ENCODE measurements at regions not wholly inside any gene's neighbourhood (a gene's known extent, or its start where the extent isn't known, plus 50 kb on each side); places are given as distances from the start of the nearest gene placed in this dataset.
A peak's percentile ranks its signal among the peaks of the same experiment; 100 is the strongest.

DNA sequence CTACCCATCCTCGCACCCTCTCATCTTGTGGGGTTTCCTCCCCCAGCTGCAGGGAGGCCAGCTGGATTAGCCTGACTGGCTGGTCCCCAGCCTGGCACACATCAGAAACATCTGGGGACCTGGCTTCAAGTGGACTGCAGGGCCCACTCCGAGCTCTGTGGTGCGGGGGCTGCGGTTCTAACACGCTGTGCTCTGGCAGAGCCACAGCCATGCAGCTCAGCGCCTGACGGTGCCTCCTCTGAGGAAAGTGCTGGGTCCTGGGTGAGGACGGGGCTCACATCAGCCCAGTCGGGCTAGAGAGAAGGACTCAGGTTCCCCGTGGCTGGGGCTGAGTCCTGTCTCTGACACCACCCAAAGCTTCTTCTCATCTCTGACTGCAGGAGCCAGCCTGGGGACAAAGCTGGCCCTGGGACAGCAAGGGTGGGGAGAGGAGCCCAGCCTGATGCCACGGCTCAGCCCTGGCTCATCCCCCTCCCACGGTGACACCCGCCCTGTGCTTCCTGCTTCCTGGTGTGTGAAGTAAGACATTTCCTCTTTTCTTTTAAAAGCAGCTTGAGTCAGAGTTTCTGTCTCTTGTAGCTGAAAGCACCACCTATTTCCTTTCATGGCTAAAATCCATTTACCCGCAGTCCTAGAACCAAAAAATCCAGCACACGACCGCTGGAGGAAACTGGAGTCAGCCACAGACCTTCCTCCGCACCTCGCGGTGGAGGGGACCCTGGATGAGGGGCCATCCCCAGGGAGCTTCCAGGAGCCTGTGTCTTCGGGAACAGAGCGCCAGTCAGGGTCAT lies 127.4 kb upstream of the AFDN start:
- no peaks in the 10 kb centered on the region for H3K9me2 ChIP-seq (ENCODE audit: low read depth, low read length)
- H3K79me2 ChIP-seq (ENCODE audit: insufficient read depth, low read length) = no peaks in the 10 kb centered on the region
- H3K36me3 ChIP-seq (ENCODE audit: insufficient read depth, low read length) = no peaks in the 10 kb centered on the region
- H3K4me3 ChIP-seq (ENCODE audit: low read depth, low read length, poor library complexity, severe bottlenecking) = peak overlapping the region; percentile 28
- no peaks in the 10 kb centered on the region for H3K27me3 ChIP-seq (ENCODE audit: insufficient read depth, low read length)
- no peaks in the 10 kb centered on the region for H3K9me3 ChIP-seq (ENCODE audit: low read length)
- peaks cover 11% of the 10 kb centered on the region for H3K4me1 ChIP-seq (ENCODE audit: insufficient read depth, low read length, severe bottlenecking)
- H3K4me2 ChIP-seq (ENCODE audit: low read length) = peak overlapping the region; percentile 62
- TF ChIP-seq EZH2 (IDR thresholded peaks at IDR 0.05; ENCODE audit: borderline replicate concordance, low read length) = no peak
- TF ChIP-seq, protein P1, sequence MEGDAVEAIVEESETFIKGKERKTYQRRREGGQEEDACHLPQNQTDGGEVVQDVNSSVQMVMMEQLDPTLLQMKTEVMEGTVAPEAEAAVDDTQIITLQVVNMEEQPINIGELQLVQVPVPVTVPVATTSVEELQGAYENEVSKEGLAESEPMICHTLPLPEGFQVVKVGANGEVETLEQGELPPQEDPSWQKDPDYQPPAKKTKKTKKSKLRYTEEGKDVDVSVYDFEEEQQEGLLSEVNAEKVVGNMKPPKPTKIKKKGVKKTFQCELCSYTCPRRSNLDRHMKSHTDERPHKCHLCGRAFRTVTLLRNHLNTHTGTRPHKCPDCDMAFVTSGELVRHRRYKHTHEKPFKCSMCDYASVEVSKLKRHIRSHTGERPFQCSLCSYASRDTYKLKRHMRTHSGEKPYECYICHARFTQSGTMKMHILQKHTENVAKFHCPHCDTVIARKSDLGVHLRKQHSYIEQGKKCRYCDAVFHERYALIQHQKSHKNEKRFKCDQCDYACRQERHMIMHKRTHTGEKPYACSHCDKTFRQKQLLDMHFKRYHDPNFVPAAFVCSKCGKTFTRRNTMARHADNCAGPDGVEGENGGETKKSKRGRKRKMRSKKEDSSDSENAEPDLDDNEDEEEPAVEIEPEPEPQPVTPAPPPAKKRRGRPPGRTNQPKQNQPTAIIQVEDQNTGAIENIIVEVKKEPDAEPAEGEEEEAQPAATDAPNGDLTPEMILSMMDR (IDR thresholded peaks at IDR 0.05; ENCODE audit: low read length) = no peak
- H4K20me1 ChIP-seq (ENCODE audit: insufficient read depth, low read length) = no peaks in the 10 kb centered on the region
- peak overlapping the region; percentile 17; the same call in 1 of the 2 replicates for H3K9ac ChIP-seq (ENCODE audit: low read length)
- H3F3A ChIP-seq (ENCODE audit: insufficient read depth, low read length) = no peaks in the 10 kb centered on the region
- no peak overlapping the region for H2AFZ ChIP-seq (ENCODE audit: low read length)
- no peak overlapping the region for H3K27ac ChIP-seq (ENCODE audit: low read depth, low read length, poor library complexity, severe bottlenecking)

GRCh38 chr6:167700199-167700598 lies 126.5 kb upstream of the AFDN start:
- no peak overlapping the region for H3K27ac ChIP-seq (ENCODE audit: low read depth, low read length, poor library complexity, severe bottlenecking)

DNA sequence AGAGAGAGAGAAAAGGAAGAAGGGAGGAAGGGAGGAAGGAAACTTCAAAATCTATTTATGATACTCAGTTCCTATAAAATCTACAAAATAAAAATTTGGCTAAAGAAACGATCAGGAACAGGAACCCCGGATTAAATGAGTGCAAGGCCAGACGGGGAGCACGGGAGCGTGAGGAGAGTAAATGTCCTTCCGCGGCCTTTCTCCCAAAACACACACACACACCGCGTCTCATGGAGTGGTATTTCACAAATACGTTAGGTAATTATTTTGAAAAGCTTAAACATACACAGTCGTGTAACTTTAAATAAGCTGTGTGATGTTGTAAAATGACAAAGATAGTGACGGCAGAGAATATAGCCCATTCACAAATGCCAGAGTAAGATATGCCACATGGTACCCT lies 125.7 kb upstream of the AFDN start:
- Histone ChIP-seq H3K36me3 (ENCODE audit: insufficient read depth, low read length) (no peaks in the 10 kb centered on the region), H3K9me2 (ENCODE audit: low read depth, low read length) (no peaks in the 10 kb centered on the region), H3K27ac (ENCODE audit: low read depth, low read length, poor library complexity, severe bottlenecking) (no peak overlapping the region), H3K4me3 (ENCODE audit: low read depth, low read length, poor library complexity, severe bottlenecking) (no peak overlapping the region), H3K9ac (ENCODE audit: low read length) (no peak overlapping the region), H4K20me1 (ENCODE audit: insufficient read depth, low read length) (no peaks in the 10 kb centered on the region), H2AFZ (ENCODE audit: low read length) (no peak overlapping the region), H3K79me2 (ENCODE audit: insufficient read depth, low read length) (no peaks in the 10 kb centered on the region), H3K4me2 (ENCODE audit: low read length) (no peak overlapping the region), H3K27me3 (ENCODE audit: insufficient read depth, low read length) (no peaks in the 10 kb centered on the region), H3K4me1 (ENCODE audit: insufficient read depth, low read length, severe bottlenecking) (peaks cover 11% of the 10 kb centered on the region), H3K9me3 (ENCODE audit: low read length) (no peaks in the 10 kb centered on the region), H3F3A (ENCODE audit: insufficient read depth, low read length) (no peaks in the 10 kb centered on the region)
- TF ChIP-seq EZH2 (IDR thresholded peaks at IDR 0.05; ENCODE audit: borderline replicate concordance, low read length) = no peak
- TF ChIP-seq, protein P1 (IDR thresholded peaks at IDR 0.05; ENCODE audit: low read length) = no peak

More at GRCh38 chr6:167700199-167700598, 126.5 kb upstream of the AFDN start:
- Histone ChIP-seq H3K9me3 (ENCODE audit: low read length) (no peaks in the 10 kb centered on the region), H3K36me3 (ENCODE audit: insufficient read depth, low read length) (no peaks in the 10 kb centered on the region), H3F3A (ENCODE audit: insufficient read depth, low read length) (no peaks in the 10 kb centered on the region), H3K4me3 (ENCODE audit: low read depth, low read length, poor library complexity, severe bottlenecking) (no peak overlapping the region), H3K4me2 (ENCODE audit: low read length) (no peak overlapping the region), H3K9ac (ENCODE audit: low read length) (no peak overlapping the region), H3K79me2 (ENCODE audit: insufficient read depth, low read length) (no peaks in the 10 kb centered on the region), H3K27me3 (ENCODE audit: insufficient read depth, low read length) (no peaks in the 10 kb centered on the region), H4K20me1 (ENCODE audit: insufficient read depth, low read length) (no peaks in the 10 kb centered on the region), H3K9me2 (ENCODE audit: low read depth, low read length) (no peaks in the 10 kb centered on the region), H2AFZ (ENCODE audit: low read length) (no peak overlapping the region), H3K4me1 (ENCODE audit: insufficient read depth, low read length, severe bottlenecking) (peaks cover 11% of the 10 kb centered on the region)
- TF ChIP-seq, protein P1 (IDR thresholded peaks at IDR 0.05; ENCODE audit: low read length) = no peak
- no peak for TF ChIP-seq EZH2 (IDR thresholded peaks at IDR 0.05; ENCODE audit: borderline replicate concordance, low read length)

Measured in OCI-LY1 (cell line).